ENCODE measurements at regions not wholly inside any gene's neighbourhood (a gene's known extent, or its start where the extent isn't known, plus 50 kb on each side); places are given as distances from the start of the nearest gene placed in this dataset.
"Not testable (repeated sequence)": the region's sequence is repeated elsewhere in the genome, so short reads cannot be mapped to it uniquely, and the experiment has no call there.

DNA sequence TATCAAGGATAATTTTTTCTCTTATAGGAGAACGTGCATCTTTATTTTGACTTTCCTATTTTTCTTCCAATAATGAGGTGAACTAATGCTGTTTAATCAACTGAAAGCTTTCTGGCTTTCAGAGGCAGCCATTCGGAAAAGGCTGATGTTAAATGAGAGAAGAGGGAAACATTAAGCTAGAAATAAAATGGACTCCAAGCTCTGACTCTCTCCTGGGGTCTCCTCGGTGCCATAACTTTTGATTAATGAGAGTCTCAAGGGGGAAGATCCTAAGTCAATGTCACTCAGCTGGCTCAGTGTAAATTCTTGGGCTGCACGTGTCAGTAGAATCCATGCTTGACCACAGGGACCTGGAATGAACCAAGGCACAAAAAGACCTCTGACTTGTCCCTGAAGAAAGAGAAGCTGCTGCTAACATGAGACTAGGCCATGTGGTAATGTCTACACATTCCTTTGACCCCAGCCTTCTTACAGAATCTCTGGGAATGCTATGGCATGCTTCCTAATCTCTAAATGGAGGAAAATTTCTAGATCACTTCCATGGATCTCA is 152.2 kb upstream of the RFC3 start:
- H3K4me3 ChIP-seq = no peak overlapping the region
- intact Hi-C loops (cut with DNase I) = no loop called here
- no peaks in the 10 kb centered on the region for H3K4me1 ChIP-seq
- DNase-seq (no peak), ATAC-seq (no peak), FAIRE-seq (no peak)
- TF ChIP-seq, protein P1, sequence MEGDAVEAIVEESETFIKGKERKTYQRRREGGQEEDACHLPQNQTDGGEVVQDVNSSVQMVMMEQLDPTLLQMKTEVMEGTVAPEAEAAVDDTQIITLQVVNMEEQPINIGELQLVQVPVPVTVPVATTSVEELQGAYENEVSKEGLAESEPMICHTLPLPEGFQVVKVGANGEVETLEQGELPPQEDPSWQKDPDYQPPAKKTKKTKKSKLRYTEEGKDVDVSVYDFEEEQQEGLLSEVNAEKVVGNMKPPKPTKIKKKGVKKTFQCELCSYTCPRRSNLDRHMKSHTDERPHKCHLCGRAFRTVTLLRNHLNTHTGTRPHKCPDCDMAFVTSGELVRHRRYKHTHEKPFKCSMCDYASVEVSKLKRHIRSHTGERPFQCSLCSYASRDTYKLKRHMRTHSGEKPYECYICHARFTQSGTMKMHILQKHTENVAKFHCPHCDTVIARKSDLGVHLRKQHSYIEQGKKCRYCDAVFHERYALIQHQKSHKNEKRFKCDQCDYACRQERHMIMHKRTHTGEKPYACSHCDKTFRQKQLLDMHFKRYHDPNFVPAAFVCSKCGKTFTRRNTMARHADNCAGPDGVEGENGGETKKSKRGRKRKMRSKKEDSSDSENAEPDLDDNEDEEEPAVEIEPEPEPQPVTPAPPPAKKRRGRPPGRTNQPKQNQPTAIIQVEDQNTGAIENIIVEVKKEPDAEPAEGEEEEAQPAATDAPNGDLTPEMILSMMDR (IDR thresholded peaks at IDR 0.05) = no peak
- no peaks in the 10 kb centered on the region for H3K9me3 ChIP-seq
- H3K27ac ChIP-seq = no peak overlapping the region
- no peaks in the 10 kb centered on the region for H3K27me3 ChIP-seq
- no peaks in the 10 kb centered on the region for H3K36me3 ChIP-seq
- WGBS, 2 donors = 83 to 87% methylated on average over 4 of the region's 4 CpGs

DNA sequence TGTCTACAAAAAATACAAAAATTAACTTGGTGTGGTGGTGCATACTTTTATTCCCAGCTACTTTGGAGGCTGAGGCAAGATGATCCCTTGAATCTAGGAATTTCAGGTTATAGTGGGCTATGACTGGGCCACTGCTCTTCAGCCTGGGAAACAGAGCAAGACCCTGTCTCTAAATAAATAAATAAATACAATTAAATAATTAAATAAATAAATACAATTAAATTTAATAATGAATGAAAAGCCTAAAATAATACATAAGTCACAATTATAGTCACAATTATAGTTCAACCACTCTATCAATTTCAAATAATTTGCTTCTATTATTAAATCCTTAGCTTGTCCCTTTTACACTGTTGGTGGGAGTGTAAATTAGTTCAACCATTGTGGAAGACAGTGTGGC is 146.4 kb upstream of the RFC3 start:
- Histone ChIP-seq H3K4me3 (no peak overlapping the region), H3K9me3 (no peaks in the 10 kb centered on the region), H3K36me3 (no peaks in the 10 kb centered on the region), H3K27me3 (no peaks in the 10 kb centered on the region), H3K27ac (no peak overlapping the region), H3K4me1 (peaks cover 0 to 9% (median 0%) of the 10 kb centered on the region in 3 donors)
- DNase-seq (no peak), ATAC-seq (no peak), FAIRE-seq (no peak)
- TF ChIP-seq, protein P1 (IDR thresholded peaks at IDR 0.05) = no peak
- intact Hi-C loops (cut with DNase I) = no loop called here

DNA sequence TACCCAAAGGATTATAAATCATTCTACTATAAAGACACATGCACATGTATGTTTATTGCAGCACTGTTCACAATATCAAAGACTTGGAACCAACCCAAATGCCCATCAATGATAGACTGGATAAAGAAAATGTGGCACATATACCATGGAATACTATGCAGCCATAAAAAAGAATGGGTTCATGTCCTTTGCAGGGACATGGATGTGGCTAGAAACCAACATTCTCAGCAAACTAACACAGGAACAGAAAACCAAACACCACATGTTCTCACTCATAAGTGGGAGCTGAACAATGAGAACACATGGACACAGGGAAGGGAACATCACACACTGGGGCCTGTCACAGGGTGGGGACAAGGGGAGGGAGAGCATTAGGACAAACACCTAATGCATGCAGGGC is 145.9 kb upstream of the RFC3 start:
- FAIRE-seq; ATAC-seq; H3K9me3 ChIP-seq; intact Hi-C loops (cut with DNase I); DNase-seq; H3K4me1 ChIP-seq; H3K27me3 ChIP-seq; H3K4me3 ChIP-seq; H3K27ac ChIP-seq; H3K36me3 ChIP-seq: not testable (repeated sequence)

- 4% methylated on average over 13 of the region's 13 CpGs for WGBS, 2 donors
- Histone ChIP-seq H3K27ac (peak overlapping the region; percentile 12 to 85 (median 62)), H3K4me1 (peaks cover 22 to 31% (median 24%) of the 10 kb centered on the region in 3 donors), H3K36me3 (no peaks in the 10 kb centered on the region), H3K27me3 (no peaks in the 10 kb centered on the region), H3K9me3 (no peaks in the 10 kb centered on the region), H3K4me3 (peak overlapping the region in 3 of 4 donors; percentile 5 to 47 (median 31))
- FAIRE-seq = peak; percentile 26
- peak; percentile 51 to 76 (median 64) for DNase-seq
- TF ChIP-seq, protein P1 (IDR thresholded peaks at IDR 0.05) = no peak
- ATAC-seq = peak; percentile 80 to 93 (median 89)
- intact Hi-C loops (cut with DNase I) = no loop called here
These were observed 141.6 kb upstream of the RFC3 start for GRCh38 chr13:33676045-33676989.

- Histone ChIP-seq H3K9me3 (no peaks in the 10 kb centered on the region), H3K27ac (peak overlapping the region; percentile 15 to 85 (median 62)), H3K4me3 (peak overlapping the region in 1 of 4 donors; percentile 31), H3K36me3 (no peaks in the 10 kb centered on the region), H3K4me1 (peaks cover 22 to 31% (median 24%) of the 10 kb centered on the region in 3 donors), H3K27me3 (no peaks in the 10 kb centered on the region)
- WGBS, 2 donors = 20 to 33% methylated on average over 1 of the region's 1 CpG
- FAIRE-seq (peak; percentile 60), DNase-seq (no peak), ATAC-seq (no peak)
- TF ChIP-seq, protein P1 (IDR thresholded peaks at IDR 0.05) = no peak
- intact Hi-C loops (cut with DNase I) = no loop called here
These were observed 140.7 kb upstream of the RFC3 start for GRCh38 chr13:33677215-33677614.

Measured in pancreas (tissue), 10 donors.